Fibroblast of villous mesenchyme (primary cell): ENCODE measurements at regions not wholly inside any gene's neighbourhood (a gene's known extent, or its start where the extent isn't known, plus 50 kb on each side); places are given as distances from the start of the nearest gene placed in this dataset.

Source experiments
- DNase-seq: peaks from one replicate; pipeline ENCODE4 v3.0.0-alpha.2; 2010; ENCODE audit warnings: low read depth
- H3K4me3 ChIP-seq: 2 replicates; pipeline ENCODE4 v1.5.1; 2011; ENCODE audit warnings: low read depth, mild to moderate bottlenecking, low read length
- CTCF ChIP-seq: IDR thresholded peaks from 2 replicates; pipeline ENCODE4 v1.5.1; 2012; ENCODE audit warnings: low read depth, mild to moderate bottlenecking, low read length; ENCODE audit not compliant: insufficient read depth

GRCh38 chr1:100791586-100791985 lies 72.0 kb downstream of the VCAM1 start:
- peak; percentile 68 for DNase-seq
- no peak overlapping the region for H3K4me3 ChIP-seq
- no peak for TF ChIP-seq CTCF

- no peak overlapping the region for H3K4me3 ChIP-seq
- no peak for TF ChIP-seq CTCF
- DNase-seq = no peak
Measured at GRCh38 chr1:100793659-100794058, 74.1 kb downstream of the VCAM1 start.

GRCh38 chr1:100794748-100795645 lies 75.5 kb downstream of the VCAM1 start:
- peak; percentile 94 for DNase-seq
- TF ChIP-seq CTCF = no peak
- no peak overlapping the region for H3K4me3 ChIP-seq

GRCh38 chr1:100795646-100795985 lies 76.1 kb downstream of the VCAM1 start:
- no peak for TF ChIP-seq CTCF
- H3K4me3 ChIP-seq = no peak overlapping the region
- DNase-seq = no peak

GRCh38 chr1:100796046-100796445 lies 76.5 kb downstream of the VCAM1 start:
- TF ChIP-seq CTCF = no peak
- no peak for DNase-seq
- no peak overlapping the region for H3K4me3 ChIP-seq

GRCh38 chr1:100799548-100799947 lies 80.0 kb downstream of the VCAM1 start:
- H3K4me3 ChIP-seq = no peak overlapping the region
- DNase-seq = no peak
- TF ChIP-seq CTCF = no peak
